IMR-90 (cell line): ENCODE measurements at regions not wholly inside any gene's neighbourhood (a gene's known extent, or its start where the extent isn't known, plus 50 kb on each side); places are given as distances from the start of the nearest gene placed in this dataset.

ENCODE experiments used
- ATAC-seq: fragments of 200-7000 bp; cut with Tn5 transposase; 2 replicates; pipeline ENCODE4 v1.9.1; 2020; ENCODE audit warnings: low read depth, mild to moderate bottlenecking, moderate library complexity
- BruUV-seq: library from RNA; stranded (reverse); fragments of 400-500 nt; replicated peaks from 2 replicates; lab custom pipeline; 2021; lab: Mats Ljungman, UMichigan
- CTCF ChIA-PET: fragments of 300-600 bp; formaldehyde crosslinking; extraction: SDS; loops from one replicate; lab custom pipeline; 2021; ENCODE audit warnings: antibody characterized with exemption; lab: Yijun Ruan, JAX
- POLR2A ChIA-PET: fragments of 300-600 bp; sonication (Branson Sonifier 250); formaldehyde crosslinking; loops from one replicate; lab custom pipeline; 2022; ENCODE audit warnings: antibody characterized with exemption; ENCODE audit not compliant: unreplicated experiment; lab: Charles Lee
- DNase-seq: peaks from one replicate; pipeline ENCODE4 v3.0.0; 2013
- H2AFZ ChIP-seq: replicated peaks from 2 replicates; pipeline ENCODE3; 2013; ENCODE audit warnings: low read length, mild to moderate bottlenecking; ENCODE audit not compliant: poor library complexity
- H2AK5ac ChIP-seq: 2 replicates; pipeline ENCODE4 v1.6.1; 2013; ENCODE audit warnings: low read depth, low read length, inconsistent platforms
- H2AK9ac ChIP-seq: replicated peaks from 2 replicates; pipeline ENCODE3; 2013; ENCODE audit warnings: mild to moderate bottlenecking, low read depth, low read length, moderate library complexity; ENCODE audit not compliant: poor library complexity
- H2BK120ac ChIP-seq: 2 replicates; pipeline ENCODE4 v1.6.1; 2013; ENCODE audit warnings: low read depth, low read length, inconsistent platforms
- H2BK15ac ChIP-seq: 3 replicates; pipeline ENCODE4 v1.6.1; 2013; ENCODE audit warnings: low read depth, low read length, inconsistent platforms
- H2BK20ac ChIP-seq: 2 replicates; pipeline ENCODE4 v1.6.1; 2013; ENCODE audit warnings: low read depth, mild to moderate bottlenecking, inconsistent platforms, low read length, moderate library complexity
- H2BK5ac ChIP-seq: 2 replicates; pipeline ENCODE4 v1.6.1; 2013; ENCODE audit warnings: mild to moderate bottlenecking, low read depth, low read length, inconsistent platforms; ENCODE audit not compliant: poor library complexity, severe bottlenecking
- H3K14ac ChIP-seq: replicated peaks from 2 replicates; pipeline ENCODE4 v1.6.1; 2013; ENCODE audit warnings: low read depth, low read length, inconsistent platforms
- H3K18ac ChIP-seq: 2 replicates; pipeline ENCODE4 v1.6.1; 2013; ENCODE audit warnings: low read depth, low read length, control low read depth
- H3K23ac ChIP-seq: 2 replicates; pipeline ENCODE4 v1.6.1; 2013; ENCODE audit warnings: low read depth, low read length, inconsistent platforms
- H3K27ac ChIP-seq: 2 replicates; pipeline ENCODE4 v1.5.1; 2013; ENCODE audit warnings: mild to moderate bottlenecking, control low read depth, low read length; ENCODE audit not compliant: insufficient read depth
- H3K27me3 ChIP-seq: 2 replicates; pipeline ENCODE4 v1.6.1; 2013; ENCODE audit warnings: low read length; ENCODE audit not compliant: control insufficient read depth, insufficient read depth
- H3K36me3 ChIP-seq: 2 replicates; pipeline ENCODE4 v1.6.1; 2013; ENCODE audit warnings: low read length, mixed read lengths; ENCODE audit not compliant: control insufficient read depth, insufficient read depth
- H3K4ac ChIP-seq: 2 replicates; pipeline ENCODE4 v1.6.1; 2013; ENCODE audit warnings: low read depth, low read length, inconsistent platforms
- H3K4me1 ChIP-seq: 2 replicates; pipeline ENCODE4 v1.6.1; 2013; ENCODE audit warnings: low read length, mixed read lengths; ENCODE audit not compliant: control insufficient read depth, insufficient read depth
- H3K4me2 ChIP-seq: 2 replicates; pipeline ENCODE4 v1.6.1; 2013; ENCODE audit warnings: low read depth, mild to moderate bottlenecking, control low read depth, low read length, moderate library complexity
- H3K4me3 ChIP-seq: 2 replicates; pipeline ENCODE4 v1.5.1; 2013; ENCODE audit warnings: low read depth, mild to moderate bottlenecking, control low read depth, low read length, moderate library complexity; ENCODE audit not compliant: insufficient read depth
- H3K56ac ChIP-seq: 2 replicates; pipeline ENCODE4 v1.6.1; 2013; ENCODE audit warnings: low read length, inconsistent platforms; ENCODE audit not compliant: insufficient read depth; ENCODE audit errors: extremely low read depth
- H3K79me1 ChIP-seq, 2 experiments: 2 replicates each; pipeline ENCODE4 v1.6.1; 2013; ENCODE audit warnings: low read length in 2 of 2, inconsistent platforms in 1 of 2, low read depth in 1 of 2
- H3K9ac ChIP-seq: 2 replicates; pipeline ENCODE4 v1.6.1; 2013; ENCODE audit warnings: low read depth, low read length, control low read depth
- H3K9me1 ChIP-seq: 2 replicates; pipeline ENCODE4 v1.6.1; 2013; ENCODE audit warnings: low read length, inconsistent platforms; ENCODE audit not compliant: insufficient read depth
- H3K9me3 ChIP-seq: 2 replicates; pipeline ENCODE4 v1.6.1; 2013; ENCODE audit warnings: low read length; ENCODE audit not compliant: control insufficient read depth, insufficient read depth
- H4K20me1 ChIP-seq: 2 replicates; pipeline ENCODE4 v1.6.1; 2013; ENCODE audit warnings: low read length, inconsistent platforms; ENCODE audit not compliant: insufficient read depth
- H4K5ac ChIP-seq: 2 replicates; pipeline ENCODE4 v1.6.1; 2013; ENCODE audit warnings: mild to moderate bottlenecking, low read depth, low read length, control low read depth
- H4K8ac ChIP-seq, 2 experiments: 2 replicates each; pipeline ENCODE4 v1.6.1; 2013; ENCODE audit warnings: low read depth in 2 of 2, low read length in 2 of 2, control low read depth in 1 of 2, inconsistent platforms in 1 of 2
- H4K91ac ChIP-seq: 2 replicates; pipeline ENCODE4 v1.6.1; 2013; ENCODE audit warnings: low read depth, low read length, inconsistent platforms; ENCODE audit not compliant: insufficient read depth
- BHLHE40 ChIP-seq: fragments of 150-350 bp; IDR thresholded peaks from 2 replicates; pipeline ENCODE4 v1.6.1; 2016; ENCODE audit warnings: mild to moderate bottlenecking, low read depth, low read length
- CEBPB ChIP-seq: IDR thresholded peaks from 2 replicates; pipeline ENCODE4 v1.6.1; 2012; ENCODE audit warnings: low read depth, low read length, improper control_type of control experiment
- FOS ChIP-seq: fragments of 150-350 bp; IDR thresholded peaks from 2 replicates; pipeline ENCODE4 v1.6.1; 2016; ENCODE audit warnings: low read depth, low read length
- MAZ ChIP-seq: IDR thresholded peaks from 2 replicates; pipeline ENCODE4 v1.6.1; 2012; ENCODE audit warnings: low read depth, mild to moderate bottlenecking, low read length, improper control_type of control experiment, moderate library complexity, borderline replicate concordance
- RAD21 ChIP-seq: IDR thresholded peaks from 2 replicates; pipeline ENCODE4 v1.6.1; 2012; ENCODE audit warnings: low read length, improper control_type of control experiment
- SMC3 ChIP-seq: fragments of 150-350 bp; IDR thresholded peaks from 2 replicates; pipeline ENCODE4 v1.6.1; 2016; ENCODE audit warnings: low read depth, mild to moderate bottlenecking, antibody characterized with exemption, low read length, moderate library complexity
- WGBS, 2 experiments: methylation state at CpG; one replicate each; pipeline versions ENCODE4 v1.1.5 to v1.1.7; 2013; ENCODE audit warnings: missing lambda C conversion rate in 2 of 2; ENCODE audit not compliant: insufficient read length in 1 of 2; ENCODE audit errors: extremely low coverage in 2 of 2; 5-methylcytosine and 5-hydroxymethylcytosine counted together
- dilution Hi-C: fragments of 300-500 bp; cut with HindIII; formaldehyde crosslinking; loops from one replicate; pipeline ENCODE4 v1.14.3; 2018; ENCODE audit warnings: low sequenced_read_pairs; ENCODE audit not compliant: unreplicated experiment
- in situ Hi-C: fragments of 300-500 bp; cut with MboI; formaldehyde crosslinking; loops from 3 replicates; pipeline ENCODE4 v1.14.3; 2019; ENCODE audit warnings: low sequenced_read_pairs, inconsistent platforms, mixed read lengths
- intact Hi-C: fragments of 100-400 bp; cut with micrococcal nuclease; formaldehyde crosslinking; loops from 2 replicates; pipeline ENCODE4 v1.10.0; 2022

DNA sequence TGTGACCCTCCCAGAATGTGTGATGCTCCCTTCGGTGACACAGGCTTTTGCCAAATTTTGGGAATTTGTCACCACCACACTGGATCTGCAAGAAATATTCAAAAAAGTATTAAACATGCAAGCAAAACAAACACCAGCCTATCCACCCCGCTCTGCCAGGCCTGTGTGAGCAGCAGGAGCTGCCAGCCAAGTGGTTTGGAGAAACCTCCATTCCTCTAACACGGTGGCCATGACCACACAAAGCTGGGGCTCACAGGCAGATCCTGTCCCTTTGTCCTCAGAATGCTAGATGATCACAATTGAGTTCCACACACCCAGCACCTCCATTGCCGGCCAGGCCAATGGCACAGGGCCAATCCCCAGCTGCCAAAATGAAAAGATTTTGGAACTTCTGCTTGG, 261.9 kb upstream of the PPP2R2D start:
- no peak overlapping the region for H2BK5ac ChIP-seq
- no peak overlapping the region for H4K8ac ChIP-seq
- no peaks in the 10 kb centered on the region for H3K79me1 ChIP-seq
- no peaks in the 10 kb centered on the region for H3K9me1 ChIP-seq
- 0% methylated on average over 1 of the region's 4 CpGs; no CpG with 5 or more reads in 1 of the 2 experiments for WGBS, 2 experiments
- no peak for ATAC-seq
- BruUV-seq = no TSS peak
- no peak overlapping the region for H2AK5ac ChIP-seq
- no peak overlapping the region for H3K4me2 ChIP-seq
- H3K9me3 ChIP-seq = peaks cover 45% of the 10 kb centered on the region
- ChIA-PET CTCF (no interaction called here), POLR2A (no interaction called here)
- no peak overlapping the region for H4K91ac ChIP-seq
- DNase-seq = no peak
- no peak overlapping the region for H3K14ac ChIP-seq
- H3K4ac ChIP-seq = no peak overlapping the region
- H3K27me3 ChIP-seq = no peaks in the 10 kb centered on the region
- H3K56ac ChIP-seq = no peak overlapping the region
- no peaks in the 10 kb centered on the region for H3K4me1 ChIP-seq
- H4K5ac ChIP-seq = no peak overlapping the region
- no peak overlapping the region for H2BK20ac ChIP-seq
- H2BK15ac ChIP-seq = no peak overlapping the region
- intact Hi-C loops (no loop called here), in situ Hi-C loops (no loop called here), dilution Hi-C loops (no loop called here)
- no peaks in the 10 kb centered on the region for H3K36me3 ChIP-seq
- no peak overlapping the region for H2AK9ac ChIP-seq
- H3K9ac ChIP-seq = no peak overlapping the region
- H3K18ac ChIP-seq = no peak overlapping the region
- H2BK120ac ChIP-seq = no peak overlapping the region
- H4K20me1 ChIP-seq = no peaks in the 10 kb centered on the region
- H3K4me3 ChIP-seq = no peak overlapping the region
- H3K27ac ChIP-seq = no peak overlapping the region
- no peak overlapping the region for H2AFZ ChIP-seq
- no peak overlapping the region for H3K23ac ChIP-seq
- no peak for TF ChIP-seq CEBPB
- no peak for TF ChIP-seq MAZ
- TF ChIP-seq RAD21 = no peak
- TF ChIP-seq SMC3 = no peak
- TF ChIP-seq FOS = no peak
- no peak for TF ChIP-seq BHLHE40
